VCaP (cell line): ENCODE measurements at regions not wholly inside any gene's neighbourhood (a gene's known extent, or its start where the extent isn't known, plus 50 kb on each side); places are given as distances from the start of the nearest gene placed in this dataset.

Experiments
- H3K27ac ChIP-seq: fragments of 450-650 bp; 2 replicates; pipeline ENCODE4 v1.5.1; 2017
- CTCF ChIP-seq: fragments of 450-650 bp; conservative IDR thresholded peaks from 2 replicates; pipeline ENCODE4 v1.5.1; 2017; ENCODE audit warnings: mild to moderate bottlenecking, moderate library complexity

- peak; percentile 60 for TF ChIP-seq CTCF
- H3K27ac ChIP-seq: no peak overlapping the region
These were observed 128.5 kb upstream of the PFKP start for GRCh38 chr10:2938869-2939268.

GRCh38 chr10:2936816-2937215 is 130.5 kb upstream of the PFKP start:
- no peak overlapping the region for H3K27ac ChIP-seq
- TF ChIP-seq CTCF: no peak

GRCh38 chr10:2935647-2936386 is 131.5 kb upstream of the PFKP start:
- no peak overlapping the region for H3K27ac ChIP-seq
- TF ChIP-seq CTCF: no peak

GRCh38 chr10:2933924-2934323 is 133.4 kb upstream of the PFKP start:
- TF ChIP-seq CTCF: no peak
- H3K27ac ChIP-seq: no peak overlapping the region

GRCh38 chr10:2933519-2933918 is 133.8 kb upstream of the PFKP start:
- no peak overlapping the region for H3K27ac ChIP-seq
- no peak for TF ChIP-seq CTCF

GRCh38 chr10:2933071-2933470 is 134.3 kb upstream of the PFKP start:
- TF ChIP-seq CTCF: no peak
- H3K27ac ChIP-seq: no peak overlapping the region

GRCh38 chr10:2929480-2930258 is 137.7 kb upstream of the PFKP start:
- TF ChIP-seq CTCF: no peak
- no peak overlapping the region for H3K27ac ChIP-seq
